ENCODE measurements at regions not wholly inside any gene's neighbourhood (a gene's known extent, or its start where the extent isn't known, plus 50 kb on each side); places are given as distances from the start of the nearest gene placed in this dataset.

GRCh38 chr18:47490882-47491281, 239.4 kb upstream of the SKOR2 start:
- TF ChIP-seq POU6F1 (CRISPR knock-in tag; IDR thresholded peaks at IDR 0.05; ENCODE audit: borderline replicate concordance, low read depth) (no peak), RARB (CRISPR knock-in tag; IDR thresholded peaks at IDR 0.05) (no peak), ZFP3 (CRISPR knock-in tag; IDR thresholded peaks at IDR 0.05) (no peak), TOX (CRISPR knock-in tag; IDR thresholded peaks at IDR 0.05; ENCODE audit: borderline replicate concordance) (no peak), TCF4 (CRISPR knock-in tag; IDR thresholded peaks at IDR 0.05; ENCODE audit: borderline replicate concordance) (no peak), ISL1 (CRISPR knock-in tag; IDR thresholded peaks at IDR 0.05) (no peak), ARNTL (CRISPR knock-in tag; IDR thresholded peaks at IDR 0.05; ENCODE audit: borderline replicate concordance, low read depth) (no peak), GLIS3 (CRISPR knock-in tag; IDR thresholded peaks at IDR 0.05) (no peak), PATZ1 (CRISPR knock-in tag; IDR thresholded peaks at IDR 0.05; ENCODE audit: borderline replicate concordance) (no peak)
- ATAC-seq: no peak

- TF ChIP-seq OSR1 (CRISPR knock-in tag; IDR thresholded peaks at IDR 0.05) (no peak), ARNTL (CRISPR knock-in tag; IDR thresholded peaks at IDR 0.05; ENCODE audit: borderline replicate concordance, low read depth) (no peak), CSDC2 (CRISPR knock-in tag; IDR thresholded peaks at IDR 0.05) (no peak), ESRRG (CRISPR knock-in tag; IDR thresholded peaks at IDR 0.05) (no peak), CREB5 (CRISPR knock-in tag; IDR thresholded peaks at IDR 0.05; ENCODE audit: low read depth) (no peak), ZFP3 (CRISPR knock-in tag; IDR thresholded peaks at IDR 0.05) (no peak)
- ATAC-seq: no peak
These were observed 233.8 kb upstream of the SKOR2 start for GRCh38 chr18:47485221-47485797.

GRCh38 chr18:47484068-47484467, 232.6 kb upstream of the SKOR2 start:
- no peak for TF ChIP-seq ESRRG (CRISPR knock-in tag; IDR thresholded peaks at IDR 0.05)
- no peak for TF ChIP-seq BACH2 (CRISPR knock-in tag; IDR thresholded peaks at IDR 0.05; ENCODE audit: borderline replicate concordance)
- TF ChIP-seq ISL1 (CRISPR knock-in tag; IDR thresholded peaks at IDR 0.05): no peak
- no peak for TF ChIP-seq ARNTL (CRISPR knock-in tag; IDR thresholded peaks at IDR 0.05; ENCODE audit: borderline replicate concordance, low read depth)
- TF ChIP-seq RARB (CRISPR knock-in tag; IDR thresholded peaks at IDR 0.05): no peak
- TF ChIP-seq CREB5 (CRISPR knock-in tag; IDR thresholded peaks at IDR 0.05; ENCODE audit: low read depth): no peak
- TF ChIP-seq CSDC2 (CRISPR knock-in tag; IDR thresholded peaks at IDR 0.05): no peak
- no peak for TF ChIP-seq ZFP3 (CRISPR knock-in tag; IDR thresholded peaks at IDR 0.05)
- TF ChIP-seq CSRNP3 (CRISPR knock-in tag; IDR thresholded peaks at IDR 0.05): no peak
- TF ChIP-seq ZFP30 (CRISPR knock-in tag; IDR thresholded peaks at IDR 0.05): no peak
- TF ChIP-seq ZNF8 (CRISPR knock-in tag; IDR thresholded peaks at IDR 0.05): no peak
- no peak for ATAC-seq

- TF ChIP-seq OSR1 (CRISPR knock-in tag; IDR thresholded peaks at IDR 0.05) (no peak), TOX (CRISPR knock-in tag; IDR thresholded peaks at IDR 0.05; ENCODE audit: borderline replicate concordance) (no peak), GLIS3 (CRISPR knock-in tag; IDR thresholded peaks at IDR 0.05) (no peak), CSDC2 (CRISPR knock-in tag; IDR thresholded peaks at IDR 0.05) (no peak), ZNF8 (CRISPR knock-in tag; IDR thresholded peaks at IDR 0.05) (no peak)
- ATAC-seq: no peak
These were observed 228.7 kb upstream of the SKOR2 start for GRCh38 chr18:47480166-47480565.

GRCh38 chr18:47471784-47472183, 220.3 kb upstream of the SKOR2 start:
- ATAC-seq: no peak
- no peak for TF ChIP-seq CSDC2 (CRISPR knock-in tag; IDR thresholded peaks at IDR 0.05)
- no peak for TF ChIP-seq ISL1 (CRISPR knock-in tag; IDR thresholded peaks at IDR 0.05)
- TF ChIP-seq ZNF565 (CRISPR knock-in tag; conservative IDR thresholded peaks at IDR 0.05; ENCODE audit: low read depth): no peak
- no peak for TF ChIP-seq POU6F1 (CRISPR knock-in tag; IDR thresholded peaks at IDR 0.05; ENCODE audit: borderline replicate concordance, low read depth)
- no peak for TF ChIP-seq BACH2 (CRISPR knock-in tag; IDR thresholded peaks at IDR 0.05; ENCODE audit: borderline replicate concordance)
- TF ChIP-seq ZNF8 (CRISPR knock-in tag; IDR thresholded peaks at IDR 0.05): no peak
- no peak for TF ChIP-seq ZNF70 (CRISPR knock-in tag; IDR thresholded peaks at IDR 0.05)
- no peak for TF ChIP-seq GLIS3 (CRISPR knock-in tag; IDR thresholded peaks at IDR 0.05)
- no peak for TF ChIP-seq PPARA (CRISPR knock-in tag; IDR thresholded peaks at IDR 0.05; ENCODE audit: borderline replicate concordance)
- TF ChIP-seq TCF4 (CRISPR knock-in tag; IDR thresholded peaks at IDR 0.05; ENCODE audit: borderline replicate concordance): no peak
- no peak for TF ChIP-seq ARNTL (CRISPR knock-in tag; IDR thresholded peaks at IDR 0.05; ENCODE audit: borderline replicate concordance, low read depth)
- TF ChIP-seq ZFP3 (CRISPR knock-in tag; IDR thresholded peaks at IDR 0.05): no peak
- TF ChIP-seq RARB (CRISPR knock-in tag; IDR thresholded peaks at IDR 0.05): no peak
- TF ChIP-seq CREB5 (CRISPR knock-in tag; IDR thresholded peaks at IDR 0.05; ENCODE audit: low read depth): no peak
